ENCODE measurements at regions not wholly inside any gene's neighbourhood (a gene's known extent, or its start where the extent isn't known, plus 50 kb on each side); places are given as distances from the start of the nearest gene placed in this dataset.

GRCh38 chr4:133775469-133775868 is 426.1 kb downstream of the PABPC4L start:
- Histone ChIP-seq H3K27ac (no peak overlapping the region), H3K4me1 (replicated peaks in 1 of 2) (no peaks in the 10 kb centered on the region), H3K9me3 (replicated peaks in 1 of 3) (no peaks in the 10 kb centered on the region), H3K36me3 (replicated peaks in 1 of 2) (no peaks in the 10 kb centered on the region), H3K27me3 (no peaks in the 10 kb centered on the region), H3K4me3 (no peak overlapping the region)
- TF ChIP-seq, protein P1, sequence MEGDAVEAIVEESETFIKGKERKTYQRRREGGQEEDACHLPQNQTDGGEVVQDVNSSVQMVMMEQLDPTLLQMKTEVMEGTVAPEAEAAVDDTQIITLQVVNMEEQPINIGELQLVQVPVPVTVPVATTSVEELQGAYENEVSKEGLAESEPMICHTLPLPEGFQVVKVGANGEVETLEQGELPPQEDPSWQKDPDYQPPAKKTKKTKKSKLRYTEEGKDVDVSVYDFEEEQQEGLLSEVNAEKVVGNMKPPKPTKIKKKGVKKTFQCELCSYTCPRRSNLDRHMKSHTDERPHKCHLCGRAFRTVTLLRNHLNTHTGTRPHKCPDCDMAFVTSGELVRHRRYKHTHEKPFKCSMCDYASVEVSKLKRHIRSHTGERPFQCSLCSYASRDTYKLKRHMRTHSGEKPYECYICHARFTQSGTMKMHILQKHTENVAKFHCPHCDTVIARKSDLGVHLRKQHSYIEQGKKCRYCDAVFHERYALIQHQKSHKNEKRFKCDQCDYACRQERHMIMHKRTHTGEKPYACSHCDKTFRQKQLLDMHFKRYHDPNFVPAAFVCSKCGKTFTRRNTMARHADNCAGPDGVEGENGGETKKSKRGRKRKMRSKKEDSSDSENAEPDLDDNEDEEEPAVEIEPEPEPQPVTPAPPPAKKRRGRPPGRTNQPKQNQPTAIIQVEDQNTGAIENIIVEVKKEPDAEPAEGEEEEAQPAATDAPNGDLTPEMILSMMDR (IDR thresholded peaks at IDR 0.05) = no peak
- no peak for TF ChIP-seq POLR2A (IDR thresholded peaks at IDR 0.05)
- WGBS, 4 donors = 84 to 94% (median 90%) methylated on average over 1 of the region's 1 CpG
- intact Hi-C loops (cut with DNase I) = no loop called here
- DNase-seq = no peak

GRCh38 chr4:133759428-133759827 is 442.2 kb downstream of the PABPC4L start:
- H3K9me3 ChIP-seq (replicated peaks in 1 of 3) = no peaks in the 10 kb centered on the region
- H3K4me3 ChIP-seq = no peak overlapping the region
- DNase-seq = no peak
- H3K27me3 ChIP-seq = no peaks in the 10 kb centered on the region
- 79 to 87% (median 84%) methylated on average over 6 to 7 of the region's 7 CpGs for WGBS, 4 donors
- intact Hi-C loops (cut with DNase I) = no loop called here
- H3K36me3 ChIP-seq (replicated peaks in 1 of 2) = no peaks in the 10 kb centered on the region
- TF ChIP-seq POLR2A (IDR thresholded peaks at IDR 0.05) = no peak
- TF ChIP-seq, protein P1 (IDR thresholded peaks at IDR 0.05) = no peak
- no peaks in the 10 kb centered on the region for H3K4me1 ChIP-seq (replicated peaks in 1 of 2)
- H3K27ac ChIP-seq = no peak overlapping the region

GRCh38 chr4:133741766-133742165 is 459.8 kb downstream of the PABPC4L start:
- no peaks in the 10 kb centered on the region for H3K27me3 ChIP-seq
- H3K4me1 ChIP-seq (replicated peaks in 1 of 2) = no peaks in the 10 kb centered on the region
- H3K36me3 ChIP-seq (replicated peaks in 1 of 2) = no peaks in the 10 kb centered on the region
- TF ChIP-seq POLR2A (IDR thresholded peaks at IDR 0.05) = no peak
- TF ChIP-seq, protein P1 (IDR thresholded peaks at IDR 0.05) = no peak
- DNase-seq = no peak
- H3K4me3 ChIP-seq = no peak overlapping the region
- H3K27ac ChIP-seq = no peak overlapping the region
- intact Hi-C loops (cut with DNase I) = no loop called here
- H3K9me3 ChIP-seq (replicated peaks in 1 of 3) = no peaks in the 10 kb centered on the region
- WGBS, 4 donors = 69 to 84% (median 79%) methylated on average over 3 of the region's 3 CpGs

DNA sequence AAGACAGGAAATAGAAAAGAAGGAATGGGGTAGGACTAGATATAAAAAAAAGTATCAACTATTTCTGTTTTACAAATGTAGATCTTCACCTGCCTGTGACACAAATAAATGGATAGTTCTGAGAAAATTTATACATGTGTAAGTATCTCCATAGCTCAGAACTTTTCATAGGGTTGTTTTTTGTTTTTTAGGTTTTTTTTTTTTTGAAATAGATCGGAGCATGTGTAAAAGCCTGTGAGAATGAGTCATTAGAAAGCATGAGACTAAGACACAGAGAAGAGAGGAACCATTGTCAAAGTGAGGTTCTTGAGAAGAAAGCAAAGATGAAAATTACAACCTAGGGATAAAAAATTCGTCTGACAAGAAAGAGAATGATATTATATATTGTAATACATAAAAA is 481.6 kb downstream of the PABPC4L start:
- no peaks in the 10 kb centered on the region for H3K36me3 ChIP-seq (replicated peaks in 1 of 2)
- DNase-seq = no peak
- WGBS, 4 donors = 42 to 59% (median 44%) methylated on average over 2 of the region's 2 CpGs
- H3K4me3 ChIP-seq = no peak overlapping the region
- TF ChIP-seq, protein P1 (IDR thresholded peaks at IDR 0.05) = no peak
- TF ChIP-seq POLR2A (IDR thresholded peaks at IDR 0.05) = no peak
- H3K27ac ChIP-seq = no peak overlapping the region
- H3K27me3 ChIP-seq = no peaks in the 10 kb centered on the region
- H3K4me1 ChIP-seq (replicated peaks in 1 of 2) = no peaks in the 10 kb centered on the region
- H3K9me3 ChIP-seq (replicated peaks in 1 of 3) = no peaks in the 10 kb centered on the region
- intact Hi-C loops (cut with DNase I) = no loop called here

Data from adrenal gland (tissue), 9 donors.